Kidney (tissue), 13 donors: ENCODE measurements at regions not wholly inside any gene's neighbourhood (a gene's known extent, or its start where the extent isn't known, plus 50 kb on each side); places are given as distances from the start of the nearest gene placed in this dataset.

ENCODE experiments used
- DNase-seq, 5 donors: peaks; one replicate each; pipeline ENCODE4 v3.0.0-alpha.2; 2013 to 2020
- FAIRE-seq: peaks from 2 replicates; lab custom pipeline; 2012; peaks lifted over from hg19 to GRCh38; lab: Jason Lieb, UNC
- H3K27ac ChIP-seq, 2 donors: one replicate each; pipeline ENCODE4 v1.7.0; 2013; ENCODE audit warnings: low read depth in 2 of 2, low read length in 2 of 2, inconsistent platforms in 1 of 2
- H3K27me3 ChIP-seq: one replicate; pipeline ENCODE4 v1.7.1; 2013; ENCODE audit warnings: low read length, inconsistent platforms; ENCODE audit not compliant: control insufficient read depth, insufficient read depth
- H3K36me3 ChIP-seq, 3 donors: one replicate each; pipeline versions ENCODE4 v1.7.0 to v1.7.1; 2013; ENCODE audit warnings: low read length in 3 of 3, control low read depth in 1 of 3, inconsistent platforms in 1 of 3; ENCODE audit not compliant: insufficient read depth in 3 of 3, control insufficient read depth in 2 of 3
- H3K4me1 ChIP-seq, 3 donors: one replicate each; pipeline versions ENCODE4 v1.7.0 to v1.7.1; 2013; ENCODE audit warnings: low read length in 3 of 3, inconsistent platforms in 1 of 3, low read depth in 1 of 3; ENCODE audit not compliant: control insufficient read depth in 2 of 3, insufficient read depth in 2 of 3
- H3K4me3 ChIP-seq, 3 donors: one replicate each; pipeline versions ENCODE4 v1.7.0 to v1.8.1; 2013; ENCODE audit warnings: low read length in 3 of 3, control low read depth in 1 of 3, inconsistent platforms in 1 of 3
- H3K9ac ChIP-seq, 3 donors: one replicate each; pipeline versions ENCODE4 v1.7.0 to v1.7.1; 2013; ENCODE audit warnings: low read length in 3 of 3, control low read depth in 1 of 3, inconsistent platforms in 1 of 3
- H3K9me3 ChIP-seq, 3 donors: one replicate each; pipeline versions ENCODE4 v1.7.0 to v1.7.1; 2013; ENCODE audit warnings: low read length in 3 of 3, control low read depth in 1 of 3, inconsistent platforms in 1 of 3; ENCODE audit not compliant: control insufficient read depth in 2 of 3, insufficient read depth in 1 of 3
- intact Hi-C: fragments of 100-400 bp; cut with DNase I; formaldehyde crosslinking; loops from one replicate; pipeline ENCODE4 v1.11.1; 2022
- TF ChIP-seq, protein P1 (sequence below): IDR thresholded peaks from 3 replicates; pipeline ENCODE4 v1.5.1; 2012; ENCODE audit warnings: mild to moderate bottlenecking, moderate library complexity, borderline replicate concordance; ENCODE audit not compliant: insufficient read depth; ENCODE audit errors: extremely low read depth
- donor health status: control.
- donor health status: control.
- donor health status: control.
- donor health status: control.
- donor health status: control.
- donor health status: DM: yes; HTN: yes; CAD: no.
- donor health status: Normal renal cell carcinoma (clear cell type).

DNA sequence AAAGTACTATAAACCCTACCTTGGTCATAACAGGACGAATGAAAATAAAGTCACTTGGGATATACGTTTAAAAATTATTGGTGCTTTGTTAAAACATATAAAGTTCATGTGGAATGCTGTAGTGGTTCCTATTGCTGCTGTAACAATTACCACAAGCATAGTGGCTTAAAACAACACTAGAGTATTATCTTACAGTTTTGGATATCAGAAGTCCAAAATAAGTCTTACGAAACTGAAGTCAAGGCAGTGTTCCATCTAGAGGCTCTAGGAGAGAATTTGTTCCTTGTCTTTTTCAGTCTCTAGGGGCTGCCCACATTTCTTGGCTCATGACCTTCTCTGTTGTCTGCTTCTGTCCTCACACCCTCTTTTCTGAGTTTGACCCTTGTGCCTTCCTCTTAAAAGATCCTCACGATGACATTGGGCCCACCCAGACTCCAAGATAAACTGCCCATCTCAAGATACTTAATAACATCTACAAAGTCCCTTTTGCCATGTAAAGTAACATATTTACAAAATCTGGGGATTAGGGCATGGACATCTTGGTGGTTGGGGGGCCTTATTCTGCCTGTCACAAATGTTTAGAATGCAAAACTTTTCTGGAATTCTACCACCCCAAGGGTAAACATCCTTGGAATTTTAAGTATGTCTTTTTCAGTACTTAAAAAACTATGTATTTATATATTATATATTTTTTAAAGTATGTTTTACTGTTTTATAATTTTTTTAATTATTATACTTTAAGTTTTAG lies 178.1 kb downstream of the ETNK1 start:
- Histone ChIP-seq H3K27ac (no peak overlapping the region), H3K4me1 (no peaks in the 10 kb centered on the region), H3K36me3 (no peaks in the 10 kb centered on the region), H3K27me3 (no peaks in the 10 kb centered on the region), H3K4me3 (no peak overlapping the region), H3K9ac (no peak overlapping the region), H3K9me3 (no peaks in the 10 kb centered on the region)
- intact Hi-C loops: no loop called here
- FAIRE-seq (no peak), DNase-seq (no peak)
- TF ChIP-seq, protein P1, sequence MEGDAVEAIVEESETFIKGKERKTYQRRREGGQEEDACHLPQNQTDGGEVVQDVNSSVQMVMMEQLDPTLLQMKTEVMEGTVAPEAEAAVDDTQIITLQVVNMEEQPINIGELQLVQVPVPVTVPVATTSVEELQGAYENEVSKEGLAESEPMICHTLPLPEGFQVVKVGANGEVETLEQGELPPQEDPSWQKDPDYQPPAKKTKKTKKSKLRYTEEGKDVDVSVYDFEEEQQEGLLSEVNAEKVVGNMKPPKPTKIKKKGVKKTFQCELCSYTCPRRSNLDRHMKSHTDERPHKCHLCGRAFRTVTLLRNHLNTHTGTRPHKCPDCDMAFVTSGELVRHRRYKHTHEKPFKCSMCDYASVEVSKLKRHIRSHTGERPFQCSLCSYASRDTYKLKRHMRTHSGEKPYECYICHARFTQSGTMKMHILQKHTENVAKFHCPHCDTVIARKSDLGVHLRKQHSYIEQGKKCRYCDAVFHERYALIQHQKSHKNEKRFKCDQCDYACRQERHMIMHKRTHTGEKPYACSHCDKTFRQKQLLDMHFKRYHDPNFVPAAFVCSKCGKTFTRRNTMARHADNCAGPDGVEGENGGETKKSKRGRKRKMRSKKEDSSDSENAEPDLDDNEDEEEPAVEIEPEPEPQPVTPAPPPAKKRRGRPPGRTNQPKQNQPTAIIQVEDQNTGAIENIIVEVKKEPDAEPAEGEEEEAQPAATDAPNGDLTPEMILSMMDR: no peak

DNA sequence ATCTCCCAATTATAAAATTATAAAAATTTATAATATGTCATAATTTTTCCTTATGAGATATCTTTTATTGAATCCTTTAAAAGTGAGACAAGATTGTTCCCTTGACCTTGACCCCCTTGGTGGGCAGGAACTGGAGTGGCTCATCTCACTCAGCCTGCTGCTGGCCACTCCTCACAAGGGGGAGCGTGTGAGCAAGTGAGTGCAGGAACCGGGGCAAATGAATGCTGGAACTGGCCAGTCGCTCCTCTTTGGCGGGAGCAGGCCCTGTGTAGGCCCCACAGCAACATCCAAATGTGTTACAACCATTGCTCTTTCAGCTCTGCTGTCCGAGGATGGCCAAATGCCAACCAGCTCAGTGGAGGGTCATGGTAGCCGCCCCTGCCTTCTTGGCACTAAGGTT lies 178.8 kb downstream of the ETNK1 start:
- H3K4me1 ChIP-seq: no peaks in the 10 kb centered on the region
- H3K36me3 ChIP-seq: no peaks in the 10 kb centered on the region
- no peak overlapping the region for H3K4me3 ChIP-seq
- H3K9me3 ChIP-seq: no peaks in the 10 kb centered on the region
- no peak for DNase-seq
- TF ChIP-seq, protein P1: no peak
- no peak for FAIRE-seq
- no peak overlapping the region for H3K9ac ChIP-seq
- no peak overlapping the region for H3K27ac ChIP-seq
- H3K27me3 ChIP-seq: no peaks in the 10 kb centered on the region
- intact Hi-C loops: no loop called here

DNA sequence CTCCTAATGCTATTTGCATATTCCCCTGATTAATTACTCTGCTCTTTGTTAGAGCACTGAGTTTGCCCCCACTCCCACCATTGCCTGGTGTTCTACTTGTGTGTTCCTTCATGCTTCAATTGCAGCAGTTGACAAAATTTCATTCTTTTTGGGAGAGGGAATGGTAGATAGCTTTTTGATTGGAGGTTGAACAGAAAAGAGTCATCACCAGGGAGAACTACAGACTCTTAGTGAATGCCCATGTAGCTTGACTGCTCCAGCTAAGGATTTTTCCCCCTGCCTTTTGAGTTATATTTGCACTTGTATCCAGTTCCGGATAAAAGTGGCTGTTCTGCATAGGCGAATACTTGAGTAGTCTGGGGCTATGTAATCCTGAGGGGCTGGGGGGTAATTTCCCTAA lies 183.9 kb downstream of the ETNK1 start:
- intact Hi-C loops: no loop called here
- Histone ChIP-seq H3K36me3 (no peaks in the 10 kb centered on the region), H3K4me1 (no peaks in the 10 kb centered on the region), H3K9me3 (no peaks in the 10 kb centered on the region), H3K9ac (no peak overlapping the region), H3K27me3 (no peaks in the 10 kb centered on the region), H3K27ac (no peak overlapping the region), H3K4me3 (no peak overlapping the region)
- FAIRE-seq (no peak), DNase-seq (no peak)
- TF ChIP-seq, protein P1: no peak
